GM12878 (cell line): ENCODE measurements at regions not wholly inside any gene's neighbourhood (a gene's known extent, or its start where the extent isn't known, plus 50 kb on each side); places are given as distances from the start of the nearest gene placed in this dataset.
"Not testable (repeated sequence)": the region's sequence is repeated elsewhere in the genome, so short reads cannot be mapped to it uniquely, and the experiment has no call there.

Source experiments
- CTCF ChIP-seq, 3 experiments: IDR thresholded peaks in 2 of 3; conservative IDR thresholded peaks in 1 of 3; 2 replicates each; pipeline ENCODE4 v1.5.1; 2011; ENCODE audit warnings: low read depth in 3 of 3, low read length in 3 of 3, mild to moderate bottlenecking in 3 of 3, control low read depth in 2 of 3, moderate library complexity in 2 of 3, inconsistent platforms in 1 of 3, mixed read lengths in 1 of 3; ENCODE audit not compliant: control insufficient read depth in 2 of 3, insufficient read depth in 1 of 3; ENCODE audit errors: extremely low read depth in 1 of 3
- EP300 ChIP-seq, 2 experiments: fragments of 150-350 bp in 1 of 2; IDR thresholded peaks; 2 replicates each; pipeline ENCODE4 v1.6.1; 2011 to 2012; ENCODE audit warnings: low read depth in 2 of 2, low read length in 2 of 2, borderline replicate concordance in 1 of 2, improper control_type of control experiment in 1 of 2, inconsistent platforms in 1 of 2; ENCODE audit not compliant: control insufficient read depth in 1 of 2
- HDAC2 ChIP-seq: fragments of 200-600 bp; sonication (generic); IDR thresholded peaks from 2 replicates; pipeline ENCODE4 v1.6.1; 2017
- MXI1 ChIP-seq: fragments of 150-350 bp; IDR thresholded peaks from 2 replicates; pipeline ENCODE4 v1.6.1; 2011; ENCODE audit warnings: low read depth, mild to moderate bottlenecking, inconsistent platforms, low read length, improper control_type of control experiment
- POLR2A ChIP-seq: IDR thresholded peaks from 2 replicates; pipeline ENCODE4 v1.6.1; 2011; ENCODE audit warnings: low read depth, mild to moderate bottlenecking, low read length
- REST ChIP-seq: IDR thresholded peaks from 2 replicates; pipeline ENCODE4 v1.6.1; 2012; ENCODE audit warnings: mild to moderate bottlenecking, low read depth, low read length
- SIN3A ChIP-seq: IDR thresholded peaks from 2 replicates; pipeline ENCODE4 v1.6.1; 2012; ENCODE audit warnings: low read depth, low read length, improper control_type of control experiment
- SUZ12 ChIP-seq: fragments of 200-600 bp; sonication (generic); IDR thresholded peaks from one replicate; pipeline ENCODE4 v1.6.1; 2018; ENCODE audit warnings: antibody characterized with exemption, mild to moderate bottlenecking; ENCODE audit not compliant: unreplicated experiment
- TBL1XR1 ChIP-seq: IDR thresholded peaks from 2 replicates; pipeline ENCODE4 v1.6.1; 2012; ENCODE audit warnings: low read depth, low read length, improper control_type of control experiment
- YY1 ChIP-seq: IDR thresholded peaks from 2 replicates; pipeline ENCODE4 v1.6.1; 2011; ENCODE audit warnings: low read depth, mild to moderate bottlenecking, low read length
- ZBTB40 ChIP-seq: fragments of 450-650 bp; IDR thresholded peaks from 2 replicates; pipeline ENCODE4 v1.6.1; 2016; ENCODE audit warnings: mild to moderate bottlenecking, moderate library complexity, borderline replicate concordance
- ZNF274 ChIP-seq: IDR thresholded peaks from one replicate; pipeline ENCODE4 v1.8.0; 2011; ENCODE audit not compliant: insufficient read length, insufficient read depth
- TF ChIP-seq, protein P1 (sequence below): fragments of 450-650 bp; conservative IDR thresholded peaks from 2 replicates; pipeline ENCODE4 v1.6.1; 2017; ENCODE audit warnings: mild to moderate bottlenecking, moderate library complexity

DNA sequence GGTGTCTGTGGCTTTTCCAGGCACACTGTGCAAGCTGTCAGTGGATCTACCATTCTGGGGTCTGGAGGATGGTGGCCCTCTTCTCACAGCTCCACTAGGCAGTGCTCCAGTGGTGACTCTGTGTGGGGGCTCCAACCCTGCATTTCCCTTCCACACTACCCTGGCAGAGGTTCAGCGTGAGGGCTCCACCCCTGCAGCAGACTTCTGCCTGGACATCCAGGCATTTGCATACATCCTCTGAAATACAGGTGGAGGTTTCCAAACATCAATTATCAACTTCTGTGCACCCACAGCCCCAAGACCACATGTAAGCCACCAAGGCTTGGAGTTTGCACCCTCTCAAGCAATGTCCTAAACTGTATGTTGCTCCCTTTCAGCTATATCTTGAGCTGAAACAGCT is 423.2 kb downstream of the IPO8 start:
- TF ChIP-seq ZBTB40; SUZ12; CTCF (IDR thresholded peaks at IDR 0.05 in 2 of 3, conservative IDR thresholded peaks at IDR 0.05 in 1 of 3; ENCODE audit: control insufficient read depth in 2 of 3, extremely low read depth in 1 of 3, insufficient read depth in 1 of 3, low read depth in 3 of 3, low read length in 3 of 3); EP300 (IDR thresholded peaks at IDR 0.05; ENCODE audit: borderline replicate concordance in 1 of 2, control insufficient read depth in 1 of 2, low read depth in 2 of 2, low read length in 2 of 2); MXI1; ZNF274; TBL1XR1; SIN3A; REST; YY1; POLR2A; HDAC2: not testable (repeated sequence)
- TF ChIP-seq, protein P1, sequence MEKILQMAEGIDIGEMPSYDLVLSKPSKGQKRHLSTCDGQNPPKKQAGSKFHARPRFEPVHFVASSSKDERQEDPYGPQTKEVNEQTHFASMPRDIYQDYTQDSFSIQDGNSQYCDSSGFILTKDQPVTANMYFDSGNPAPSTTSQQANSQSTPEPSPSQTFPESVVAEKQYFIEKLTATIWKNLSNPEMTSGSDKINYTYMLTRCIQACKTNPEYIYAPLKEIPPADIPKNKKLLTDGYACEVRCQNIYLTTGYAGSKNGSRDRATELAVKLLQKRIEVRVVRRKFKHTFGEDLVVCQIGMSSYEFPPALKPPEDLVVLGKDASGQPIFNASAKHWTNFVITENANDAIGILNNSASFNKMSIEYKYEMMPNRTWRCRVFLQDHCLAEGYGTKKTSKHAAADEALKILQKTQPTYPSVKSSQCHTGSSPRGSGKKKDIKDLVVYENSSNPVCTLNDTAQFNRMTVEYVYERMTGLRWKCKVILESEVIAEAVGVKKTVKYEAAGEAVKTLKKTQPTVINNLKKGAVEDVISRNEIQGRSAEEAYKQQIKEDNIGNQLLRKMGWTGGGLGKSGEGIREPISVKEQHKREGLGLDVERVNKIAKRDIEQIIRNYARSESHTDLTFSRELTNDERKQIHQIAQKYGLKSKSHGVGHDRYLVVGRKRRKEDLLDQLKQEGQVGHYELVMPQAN, result not testable (repeated sequence)
